G401.6 (cell line): ENCODE measurements at regions not wholly inside any gene's neighbourhood (a gene's known extent, or its start where the extent isn't known, plus 50 kb on each side); places are given as distances from the start of the nearest gene placed in this dataset.

Experiments
- FAIRE-seq: peaks from 2 replicates; lab custom pipeline; 2012; peaks lifted over from hg19 to GRCh38; lab: Jason Lieb, UNC

- FAIRE-seq = no peak
These were observed 590.9 kb upstream of the ZNF608 start for GRCh38 chr5:125337294-125337693.

- no peak for FAIRE-seq
These were observed 592.2 kb upstream of the ZNF608 start for GRCh38 chr5:125338440-125339174.

GRCh38 chr5:125341436-125341835, 595.0 kb upstream of the ZNF608 start:
- no peak for FAIRE-seq

GRCh38 chr5:125343015-125343414, 596.6 kb upstream of the ZNF608 start:
- no peak for FAIRE-seq

- no peak for FAIRE-seq
These were observed 599.9 kb upstream of the ZNF608 start for GRCh38 chr5:125346316-125346715.

- no peak for FAIRE-seq
These were observed 601.8 kb upstream of the ZNF608 start for GRCh38 chr5:125348221-125348692.

- no peak for FAIRE-seq
These were observed 602.7 kb upstream of the ZNF608 start for GRCh38 chr5:125348936-125349831.

- no peak for FAIRE-seq
These were observed 611.2 kb upstream of the ZNF608 start for GRCh38 chr5:125357660-125358059.

- FAIRE-seq = no peak
These were observed 619.3 kb upstream of the ZNF608 start for GRCh38 chr5:125365747-125366146.

GRCh38 chr5:125367702-125368101, 621.3 kb upstream of the ZNF608 start:
- no peak for FAIRE-seq

GRCh38 chr5:125370461-125371205, 624.2 kb upstream of the ZNF608 start:
- no peak for FAIRE-seq

- no peak for FAIRE-seq
These were observed 626.5 kb upstream of the ZNF608 start for GRCh38 chr5:125372694-125373631.

- no peak for FAIRE-seq
These were observed 628.7 kb upstream of the ZNF608 start for GRCh38 chr5:125375143-125375542.

GRCh38 chr5:125376059-125376641, 629.7 kb upstream of the ZNF608 start:
- FAIRE-seq = no peak

GRCh38 chr5:125377141-125377540, 630.7 kb upstream of the ZNF608 start:
- FAIRE-seq = no peak

- FAIRE-seq = no peak
These were observed 634.9 kb upstream of the ZNF608 start for GRCh38 chr5:125381290-125381689.

- no peak for FAIRE-seq
These were observed 637.6 kb upstream of the ZNF608 start for GRCh38 chr5:125384071-125384470.

- no peak for FAIRE-seq
These were observed 643.9 kb upstream of the ZNF608 start for GRCh38 chr5:125390326-125390725.

GRCh38 chr5:125393221-125393815, 646.9 kb upstream of the ZNF608 start:
- no peak for FAIRE-seq

- no peak for FAIRE-seq
These were observed 648.3 kb upstream of the ZNF608 start for GRCh38 chr5:125394661-125395280.
